Stimulated activated CD4-positive, alpha-beta T cell treated with anti-CD3 and anti-CD28 coated beads, Interleukin-15, amount 100 ng/mL, for 48 hours (primary cell): ENCODE measurements at regions not wholly inside any gene's neighbourhood (a gene's known extent, or its start where the extent isn't known, plus 50 kb on each side); places are given as distances from the start of the nearest gene placed in this dataset.
"Not testable (repeated sequence)": the region's sequence is repeated elsewhere in the genome, so short reads cannot be mapped to it uniquely, and the experiment has no call there.

Experiments used
- DNase-seq, 2 donors: peaks; one replicate each; pipeline ENCODE4 v3.0.0-alpha.2; 2020; ENCODE audit warnings: low read depth in 2 of 2

GRCh38 chr22:47437636-47438035 is 675.2 kb downstream of the TBC1D22A start:
- DNase-seq = no peak

DNA sequence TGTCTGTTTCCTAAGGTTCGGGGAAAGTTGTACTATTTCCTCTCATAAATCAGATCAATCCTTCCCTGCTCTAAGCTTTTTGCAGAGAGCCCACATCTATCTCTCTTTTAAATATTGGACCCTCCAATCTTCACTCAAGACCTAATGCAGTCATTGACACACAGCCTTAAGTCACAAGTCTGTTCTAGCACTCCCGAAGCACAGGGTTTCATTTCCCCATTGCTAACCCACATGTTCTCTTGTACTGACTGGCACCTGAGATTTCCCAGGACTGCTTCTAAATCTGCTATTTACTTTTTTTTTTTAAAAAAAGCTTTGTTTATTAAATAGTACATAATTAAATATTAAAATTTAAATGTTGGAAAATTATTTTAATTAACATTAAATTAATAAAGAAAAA is 674.7 kb downstream of the TBC1D22A start:
- no peak for DNase-seq

DNA sequence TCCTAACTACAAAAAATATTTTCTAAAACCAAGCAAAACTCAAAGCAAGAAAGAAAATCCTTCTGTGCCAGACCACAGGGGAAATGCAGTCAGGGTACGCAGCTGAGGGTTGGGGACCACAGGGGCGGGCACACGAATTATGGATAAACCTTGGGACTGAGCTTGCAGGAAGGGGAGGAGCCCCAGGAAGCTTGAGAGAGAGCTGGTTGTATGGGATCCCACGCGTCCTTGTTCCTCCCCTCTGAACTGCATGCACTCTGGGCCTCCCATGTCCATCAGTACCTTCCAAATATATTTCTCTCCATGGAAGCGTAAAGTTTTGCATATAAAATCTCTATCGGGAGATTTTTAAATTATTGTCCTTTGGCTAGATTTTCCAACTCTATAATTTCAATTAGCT is 673.4 kb downstream of the TBC1D22A start:
- DNase-seq = no peak

GRCh38 chr22:47435204-47435487 is 672.7 kb downstream of the TBC1D22A start:
- DNase-seq = no peak

DNA sequence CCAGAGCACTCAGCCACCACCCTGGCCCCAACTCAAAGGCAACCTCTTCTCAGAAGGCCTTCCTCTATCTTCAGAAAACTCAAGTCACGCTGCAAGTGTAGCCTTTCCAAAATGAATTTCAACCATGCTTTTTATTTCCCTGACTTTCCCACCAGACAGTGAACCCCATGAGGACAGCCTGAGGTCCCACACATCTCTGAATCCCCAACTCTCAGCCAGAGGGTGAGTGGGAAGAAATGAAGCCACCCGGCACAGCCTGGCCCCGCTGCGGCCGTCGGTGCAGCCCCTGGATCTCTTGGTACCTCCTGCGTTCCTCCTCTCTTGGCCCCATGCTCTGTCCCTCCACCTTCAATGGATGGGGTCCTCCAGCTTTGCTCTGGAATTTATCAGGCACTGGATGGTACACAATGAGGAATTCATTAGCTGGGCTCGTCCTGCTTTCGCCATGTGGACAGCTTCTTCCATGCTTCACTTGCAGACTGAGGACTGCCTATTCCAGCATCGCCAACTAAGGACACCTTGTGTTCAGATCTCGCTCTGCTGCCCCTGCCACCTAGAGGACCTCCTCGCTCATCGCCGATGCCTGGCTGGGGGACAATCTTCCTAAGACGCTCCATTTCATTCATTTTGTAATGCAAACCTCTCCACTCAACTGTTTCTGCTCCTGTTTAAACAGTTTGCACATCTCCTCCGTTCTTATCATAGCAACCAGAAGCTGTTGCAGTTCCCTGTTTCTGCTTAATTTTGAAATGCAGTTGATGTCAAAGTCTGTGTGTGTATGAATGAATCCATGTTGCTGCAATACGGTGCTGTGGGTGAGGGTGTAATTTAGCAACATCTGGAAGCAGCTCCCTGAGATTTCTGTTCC is 672.1 kb downstream of the TBC1D22A start:
- no peak for DNase-seq

GRCh38 chr22:47433627-47434026 is 671.2 kb downstream of the TBC1D22A start:
- no peak for DNase-seq

GRCh38 chr22:47432683-47433082 is 670.2 kb downstream of the TBC1D22A start:
- no peak for DNase-seq

DNA sequence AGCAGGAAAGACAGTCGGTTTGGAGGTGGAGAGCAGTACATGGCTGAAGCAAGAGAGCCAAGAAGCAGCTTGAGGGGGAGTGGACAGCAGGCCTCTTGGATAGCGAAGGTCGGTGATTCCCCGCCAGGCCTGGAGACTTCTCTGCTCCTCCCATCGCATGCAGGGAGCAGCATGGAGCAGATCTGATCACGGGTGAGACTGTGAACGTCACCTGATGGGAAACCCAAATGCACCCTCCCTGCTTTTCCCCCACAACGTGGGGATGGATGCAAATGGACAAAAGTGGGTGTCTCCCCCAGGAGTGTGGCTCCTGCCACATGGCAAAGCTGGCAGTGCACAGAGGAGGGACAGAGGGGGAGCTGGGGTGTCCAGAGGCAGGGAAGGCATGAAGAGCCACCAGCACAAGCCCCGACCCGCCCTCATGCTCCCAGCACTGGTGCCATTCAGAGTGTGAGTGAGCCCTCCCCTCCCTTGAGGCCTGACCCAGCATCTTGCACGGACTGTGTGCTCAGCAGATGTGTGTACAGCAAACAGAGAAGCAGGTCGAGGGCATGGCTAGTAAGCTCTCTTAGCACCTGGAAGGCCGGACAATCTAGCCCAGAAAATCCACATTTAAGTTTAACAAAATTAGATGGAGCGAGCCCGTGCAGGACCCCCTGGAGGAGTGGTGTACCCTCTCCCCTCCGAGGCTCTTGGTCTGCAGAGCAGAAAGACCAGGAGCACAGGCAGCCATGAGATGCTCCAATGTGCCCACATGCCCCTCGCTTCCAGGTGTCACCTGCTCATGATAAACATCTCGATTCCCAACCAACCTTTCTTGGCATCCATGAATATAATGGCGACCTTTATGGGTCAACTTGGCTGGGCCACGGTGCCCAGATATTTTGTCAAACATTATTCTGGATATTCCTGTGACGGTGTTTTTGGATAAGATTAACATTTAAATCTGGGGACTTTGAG is 661.7 kb downstream of the TBC1D22A start:
- no peak for DNase-seq

- no peak for DNase-seq
Observed at GRCh38 chr22:47423266-47423665, 660.8 kb downstream of the TBC1D22A start.

DNA sequence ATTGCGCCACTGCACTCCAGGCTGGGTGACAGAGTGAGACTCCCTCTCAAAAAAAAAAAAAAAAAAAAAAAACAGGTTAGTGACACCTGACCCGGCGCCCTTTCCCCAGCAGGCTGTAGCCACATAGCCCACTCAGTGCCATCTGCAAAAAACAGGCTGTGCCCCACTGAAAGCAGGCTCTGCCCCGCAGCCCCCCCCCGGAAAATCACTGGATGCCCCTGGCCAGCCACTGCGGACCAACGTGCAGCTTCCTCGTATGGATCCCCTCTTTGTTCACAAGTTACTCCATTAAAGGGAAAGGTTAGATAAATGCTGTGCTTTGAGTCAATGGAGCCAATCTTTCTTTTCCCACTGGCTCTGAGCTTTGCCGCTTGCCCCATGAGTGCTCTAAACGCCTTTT is 660.3 kb downstream of the TBC1D22A start:
- DNase-seq = no peak

- DNase-seq = no peak
Observed at GRCh38 chr22:47421846-47422245, 659.4 kb downstream of the TBC1D22A start.

DNA sequence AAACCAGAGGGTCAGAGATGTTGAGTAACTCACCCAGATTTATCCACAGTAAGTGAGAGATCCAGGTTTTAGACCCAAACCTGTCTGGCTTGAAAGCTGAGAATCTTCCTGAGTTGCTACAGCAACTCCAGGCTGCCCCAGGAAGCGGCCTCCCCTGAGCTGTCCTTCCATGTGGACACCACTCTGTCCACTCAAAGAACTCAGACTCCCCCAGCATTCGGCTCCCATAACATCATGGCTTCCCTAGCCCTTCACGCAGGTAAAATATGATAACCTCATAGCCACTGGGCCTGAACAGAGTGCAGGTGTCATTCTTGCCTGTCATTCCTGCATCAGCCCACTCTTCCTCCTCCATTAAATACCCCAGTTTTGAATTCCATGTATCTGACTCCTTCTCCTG is 657.8 kb downstream of the TBC1D22A start:
- no peak for DNase-seq

GRCh38 chr22:47419239-47419638 is 656.8 kb downstream of the TBC1D22A start:
- DNase-seq = no peak

DNA sequence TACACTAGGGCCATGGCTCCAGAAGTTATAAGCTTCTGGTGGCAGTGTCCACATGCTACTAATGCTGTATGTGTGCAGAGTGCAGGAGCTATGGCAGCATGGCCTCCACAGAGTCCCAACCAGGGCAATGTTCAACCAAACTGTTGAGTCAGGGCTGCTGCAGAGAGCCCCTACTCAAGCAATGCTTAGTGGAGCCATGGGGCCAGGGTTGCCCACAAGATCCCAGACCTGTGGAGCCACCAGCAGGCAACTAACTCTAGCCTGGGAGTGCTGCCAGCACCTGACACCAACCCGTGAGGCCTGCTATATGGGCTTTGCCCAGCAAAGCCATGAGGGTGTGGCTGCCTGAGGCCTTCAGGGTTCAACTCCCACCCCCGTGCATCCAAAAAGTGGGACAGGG is 655.2 kb downstream of the TBC1D22A start:
- DNase-seq = no peak

DNA sequence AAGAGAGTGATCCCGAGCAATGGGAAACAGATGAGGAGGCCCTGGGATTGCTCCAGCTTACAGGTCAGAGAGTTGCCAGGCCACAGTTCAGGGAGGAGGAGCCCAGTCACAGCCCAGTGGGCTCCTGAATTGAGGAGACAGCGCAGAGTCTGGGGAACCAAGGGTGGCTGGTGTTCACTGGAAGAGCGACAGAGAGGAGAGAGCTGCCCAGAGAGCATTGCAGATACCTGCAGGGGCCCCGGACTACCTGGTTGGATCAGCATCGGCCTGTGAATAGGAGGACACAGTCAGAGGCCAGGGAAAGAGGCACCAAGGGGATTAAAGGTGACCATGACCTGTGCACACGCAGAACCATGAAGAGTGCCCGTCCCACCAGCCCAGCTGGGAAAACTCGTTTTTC is 648.6 kb downstream of the TBC1D22A start:
- no peak for DNase-seq

GRCh38 chr22:47409539-47410275 is 647.3 kb downstream of the TBC1D22A start:
- DNase-seq = no peak

DNA sequence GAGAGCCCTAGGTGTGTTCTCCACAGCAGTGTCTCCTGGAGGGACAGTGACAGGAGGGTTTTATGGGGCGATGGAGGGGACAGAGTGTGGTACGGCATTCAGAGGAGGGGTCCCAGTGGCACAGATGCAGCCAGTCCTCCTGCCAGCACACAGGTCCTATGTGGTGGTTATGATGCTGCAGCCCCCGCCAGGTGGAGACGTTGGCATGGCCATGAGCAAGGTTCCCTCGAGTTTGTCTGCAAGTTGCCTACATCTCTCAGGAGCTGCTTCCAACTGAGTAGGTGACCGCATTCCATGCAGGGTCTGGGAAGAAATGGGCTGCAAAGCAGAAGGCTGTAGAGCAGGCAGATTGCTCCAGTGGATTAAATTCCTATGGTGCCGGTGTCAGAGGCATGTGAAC is 646.0 kb downstream of the TBC1D22A start:
- no peak for DNase-seq

GRCh38 chr22:47407461-47408025 is 645.1 kb downstream of the TBC1D22A start:
- no peak for DNase-seq

DNA sequence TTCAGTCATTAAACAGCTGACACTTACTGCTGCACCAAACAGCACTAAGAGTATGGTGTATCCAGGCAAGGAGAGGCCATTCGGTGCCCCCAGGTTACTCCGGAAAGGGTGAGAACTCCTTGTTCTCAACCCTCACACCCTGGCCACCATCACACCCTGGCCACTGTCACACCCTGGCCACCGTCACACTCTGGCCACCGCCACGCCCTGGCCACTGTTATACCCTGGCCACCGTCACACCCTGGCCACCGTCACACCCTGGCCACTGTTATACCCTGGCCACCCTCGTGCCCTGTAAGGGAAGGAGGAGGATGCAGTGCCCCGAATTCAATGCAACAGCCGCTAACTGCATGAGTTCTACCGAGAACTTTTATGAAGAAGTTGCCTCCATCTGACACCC is 644.4 kb downstream of the TBC1D22A start:
- DNase-seq = no peak

- no peak for DNase-seq
Observed at GRCh38 chr22:47406180-47406834, 643.9 kb downstream of the TBC1D22A start.

- not testable (repeated sequence) for DNase-seq
Observed at GRCh38 chr22:47405222-47405621, 642.8 kb downstream of the TBC1D22A start.
